HFF-Myc (cell line): ENCODE measurements at regions not wholly inside any gene's neighbourhood (a gene's known extent, or its start where the extent isn't known, plus 50 kb on each side); places are given as distances from the start of the nearest gene placed in this dataset.

Experiments
- DNase-seq: peaks from one replicate; pipeline ENCODE4 v3.0.0-alpha.2; 2011; ENCODE audit warnings: low read depth; ENCODE audit errors: extremely low read depth
- H3K4me3 ChIP-seq: replicated peaks from 2 replicates; pipeline ENCODE4 v1.5.1; 2011; ENCODE audit warnings: low read depth, mild to moderate bottlenecking, control low read depth, low read length
- TF ChIP-seq, protein P1 (sequence below): IDR thresholded peaks from 2 replicates; pipeline ENCODE4 v1.5.1; 2012; ENCODE audit warnings: mild to moderate bottlenecking, low read depth, low read length, control low read depth; ENCODE audit errors: missing control alignments

DNA sequence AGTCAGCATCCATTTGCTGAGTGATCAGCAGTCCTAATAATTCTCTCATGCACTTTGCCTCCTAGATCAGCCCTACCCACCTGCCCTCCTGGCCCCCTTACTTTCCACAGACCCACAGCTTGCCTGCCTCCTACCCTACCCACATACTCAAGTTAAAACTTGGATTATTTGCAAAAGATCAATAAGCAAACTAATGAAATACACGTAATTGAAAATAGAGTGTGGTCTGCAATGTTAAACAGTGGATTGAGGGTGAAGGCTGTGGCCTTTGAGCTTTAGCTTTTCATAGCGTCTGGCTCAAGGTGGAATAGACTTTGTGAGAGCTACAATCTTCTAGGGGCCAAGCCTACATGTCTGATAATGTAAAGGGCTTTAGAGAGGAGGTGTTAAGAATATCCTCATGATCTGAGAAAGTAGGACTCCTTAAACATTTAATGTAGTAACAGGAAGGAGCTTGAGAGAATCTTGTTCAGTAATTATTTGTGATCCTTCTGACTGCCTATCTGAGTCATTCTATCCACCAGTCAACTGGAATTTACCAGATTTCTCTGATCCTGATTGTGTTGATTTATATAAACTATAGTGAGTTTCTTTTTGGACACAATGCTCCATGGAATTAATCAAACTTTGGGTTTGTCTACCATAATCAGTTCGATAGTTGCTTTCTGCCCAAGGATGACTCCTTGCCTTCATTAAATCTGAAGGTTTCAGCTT is 310.0 kb downstream of the HRH4 start:
- DNase-seq, result no peak
- no peak overlapping the region for H3K4me3 ChIP-seq
- TF ChIP-seq, protein P1, sequence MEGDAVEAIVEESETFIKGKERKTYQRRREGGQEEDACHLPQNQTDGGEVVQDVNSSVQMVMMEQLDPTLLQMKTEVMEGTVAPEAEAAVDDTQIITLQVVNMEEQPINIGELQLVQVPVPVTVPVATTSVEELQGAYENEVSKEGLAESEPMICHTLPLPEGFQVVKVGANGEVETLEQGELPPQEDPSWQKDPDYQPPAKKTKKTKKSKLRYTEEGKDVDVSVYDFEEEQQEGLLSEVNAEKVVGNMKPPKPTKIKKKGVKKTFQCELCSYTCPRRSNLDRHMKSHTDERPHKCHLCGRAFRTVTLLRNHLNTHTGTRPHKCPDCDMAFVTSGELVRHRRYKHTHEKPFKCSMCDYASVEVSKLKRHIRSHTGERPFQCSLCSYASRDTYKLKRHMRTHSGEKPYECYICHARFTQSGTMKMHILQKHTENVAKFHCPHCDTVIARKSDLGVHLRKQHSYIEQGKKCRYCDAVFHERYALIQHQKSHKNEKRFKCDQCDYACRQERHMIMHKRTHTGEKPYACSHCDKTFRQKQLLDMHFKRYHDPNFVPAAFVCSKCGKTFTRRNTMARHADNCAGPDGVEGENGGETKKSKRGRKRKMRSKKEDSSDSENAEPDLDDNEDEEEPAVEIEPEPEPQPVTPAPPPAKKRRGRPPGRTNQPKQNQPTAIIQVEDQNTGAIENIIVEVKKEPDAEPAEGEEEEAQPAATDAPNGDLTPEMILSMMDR, result no peak

DNA sequence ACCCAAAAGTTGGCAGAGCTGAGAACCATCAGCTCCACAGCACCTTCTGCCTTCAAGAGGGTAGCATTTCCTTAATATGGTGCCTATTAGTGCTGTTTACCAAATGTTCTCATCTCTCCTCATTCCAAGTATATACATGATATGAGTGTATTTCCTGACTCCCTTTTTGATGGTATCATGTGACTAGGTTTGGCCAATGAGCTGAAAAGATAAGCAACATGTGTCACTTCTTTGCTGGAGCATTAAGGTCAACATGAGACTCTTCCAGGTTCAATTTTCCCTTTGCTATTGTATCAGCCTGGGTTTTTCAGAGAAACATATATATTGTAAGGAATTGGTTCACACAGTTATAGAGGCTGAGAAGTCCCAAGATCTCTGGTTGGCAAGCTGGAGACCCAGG is 310.9 kb downstream of the HRH4 start:
- no peak overlapping the region for H3K4me3 ChIP-seq
- TF ChIP-seq, protein P1, result no peak
- no peak for DNase-seq

DNA sequence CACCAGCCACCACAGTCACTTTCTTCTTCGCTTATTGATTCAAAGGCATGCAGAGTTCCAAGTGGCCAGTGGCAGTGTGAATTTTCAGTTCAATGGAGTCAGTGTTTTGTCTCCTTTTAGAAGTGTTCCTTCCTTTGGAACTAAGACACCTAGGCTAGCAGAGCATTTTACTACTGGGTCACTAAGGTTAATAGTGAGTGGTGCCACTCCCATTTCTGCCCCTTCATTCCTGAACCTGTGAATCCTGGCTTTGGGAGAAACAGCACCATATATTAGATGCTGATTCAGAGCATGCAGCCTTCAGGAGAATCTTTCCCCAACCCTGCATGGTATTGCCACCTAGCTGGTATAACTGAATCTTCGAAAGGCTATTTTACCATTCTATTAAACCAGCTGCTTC is 312.7 kb downstream of the HRH4 start:
- TF ChIP-seq, protein P1, result no peak
- no peak for DNase-seq

DNA sequence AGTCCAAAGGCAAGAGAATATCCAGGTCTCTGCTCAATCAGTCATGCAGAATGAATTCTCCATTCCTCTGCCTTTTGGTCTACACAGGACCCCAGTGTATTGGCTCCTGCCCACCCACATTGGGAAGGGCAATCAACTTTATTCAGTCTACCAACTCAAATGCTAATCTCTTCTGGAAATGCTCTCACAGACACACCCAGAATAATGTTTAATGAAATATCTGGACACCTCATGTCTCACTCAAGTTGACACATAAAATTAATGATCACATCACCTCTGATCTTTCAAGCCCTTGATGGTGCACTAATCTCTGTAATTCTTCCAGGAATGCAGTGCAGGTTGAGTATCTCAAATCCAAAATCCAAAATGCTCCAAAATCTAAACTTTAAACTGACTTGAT is 315.6 kb downstream of the HRH4 start:
- TF ChIP-seq, protein P1, result no peak

More for the DNA sequence above, 312.7 kb downstream of the HRH4 start:
- H3K4me3 ChIP-seq, result no peak overlapping the region

DNA sequence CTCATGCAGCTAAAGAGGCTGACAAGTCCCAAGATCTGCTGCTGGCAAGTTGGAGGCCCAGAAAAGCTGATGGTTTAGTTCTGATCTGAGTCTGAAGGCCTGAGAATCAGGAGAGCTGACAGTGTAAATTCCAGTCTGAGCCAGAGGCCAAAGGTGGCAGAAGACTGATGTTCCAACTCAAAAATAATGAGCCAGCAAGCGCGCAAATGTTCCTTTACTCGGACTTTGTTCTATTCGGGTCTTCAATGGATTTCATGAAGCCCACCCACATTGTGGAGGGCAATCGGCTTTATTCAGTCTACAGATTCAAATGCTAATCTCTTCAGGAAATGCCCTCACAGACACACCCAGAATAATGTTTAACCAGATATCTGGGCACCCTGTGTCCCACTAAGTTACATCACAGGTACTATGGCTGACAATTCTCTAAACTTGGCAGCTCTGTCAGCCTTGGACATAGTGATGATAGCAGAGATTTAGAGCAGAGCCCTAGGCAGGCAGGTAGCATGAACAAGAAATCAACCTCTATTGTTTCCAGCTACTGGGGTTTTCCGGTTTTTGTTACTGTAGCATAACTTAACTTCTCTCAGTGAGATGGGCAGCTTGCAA is 318.5 kb downstream of the HRH4 start:
- DNase-seq, result no peak
- TF ChIP-seq, protein P1, result no peak
- H3K4me3 ChIP-seq, result no peak overlapping the region

More for the DNA sequence above, 315.6 kb downstream of the HRH4 start:
- H3K4me3 ChIP-seq, result no peak overlapping the region
- DNase-seq, result no peak

DNA sequence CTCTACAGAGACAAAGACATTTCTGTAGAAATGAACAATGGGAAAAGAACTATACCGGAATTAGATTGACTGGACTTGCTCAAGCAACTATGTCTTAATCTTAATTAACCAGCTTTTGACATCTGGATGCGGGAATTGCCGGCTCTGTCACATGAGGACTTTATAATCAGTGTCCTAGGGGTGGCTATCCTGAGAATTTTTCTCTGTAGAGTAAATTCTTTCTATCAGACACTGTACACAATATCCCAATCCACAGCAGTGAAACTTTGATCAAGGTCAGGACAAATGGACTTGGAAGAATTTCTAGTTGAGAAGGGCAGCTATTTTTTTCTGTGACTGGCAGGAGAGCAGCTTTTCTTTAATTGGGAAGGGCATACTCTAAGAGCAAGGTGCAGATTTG is 322.1 kb downstream of the HRH4 start:
- H3K4me3 ChIP-seq, result no peak overlapping the region
- TF ChIP-seq, protein P1, result no peak
- no peak for DNase-seq
